Endothelial cell (in vitro differentiated cells): ENCODE measurements at regions not wholly inside any gene's neighbourhood (a gene's known extent, or its start where the extent isn't known, plus 50 kb on each side); places are given as distances from the start of the nearest gene placed in this dataset.

Source experiments
- DNase-seq: peaks from one replicate; pipeline ENCODE4 v3.0.0; 2021; ENCODE audit warnings: low spot score
- H3K27ac Mint-ChIP-seq: one replicate; pipeline ENCODE4 v1.8.0; 2021; ENCODE audit warnings: mixed read lengths, inconsistent platforms; ENCODE audit not compliant: unreplicated experiment
- H3K27me3 Mint-ChIP-seq: one replicate; pipeline ENCODE4 v1.8.0; 2021; ENCODE audit warnings: mild to moderate bottlenecking, moderate library complexity, mixed read lengths, inconsistent platforms; ENCODE audit not compliant: unreplicated experiment
- H3K36me3 Mint-ChIP-seq: one replicate; pipeline ENCODE4 v1.8.0; 2021; ENCODE audit warnings: mild to moderate bottlenecking, low read depth, mixed read lengths, inconsistent platforms; ENCODE audit not compliant: unreplicated experiment
- H3K4me1 Mint-ChIP-seq: one replicate; pipeline ENCODE4 v1.8.0; 2021; ENCODE audit warnings: mild to moderate bottlenecking, mixed read lengths, inconsistent platforms; ENCODE audit not compliant: unreplicated experiment
- H3K4me3 Mint-ChIP-seq: one replicate; pipeline ENCODE4 v1.8.0; 2021; ENCODE audit warnings: mild to moderate bottlenecking, mixed read lengths, inconsistent platforms; ENCODE audit not compliant: unreplicated experiment
- H3K9me3 Mint-ChIP-seq: one replicate; pipeline ENCODE4 v1.8.0; 2021; ENCODE audit warnings: mixed read lengths, inconsistent platforms; ENCODE audit not compliant: unreplicated experiment
- TF ChIP-seq, protein P1 (sequence below): fragments of 200-600 bp; sonication (generic); IDR thresholded peaks from one replicate; pipeline ENCODE4 v1.5.0; 2021; ENCODE audit warnings: antibody characterized with exemption; ENCODE audit not compliant: unreplicated experiment

DNA sequence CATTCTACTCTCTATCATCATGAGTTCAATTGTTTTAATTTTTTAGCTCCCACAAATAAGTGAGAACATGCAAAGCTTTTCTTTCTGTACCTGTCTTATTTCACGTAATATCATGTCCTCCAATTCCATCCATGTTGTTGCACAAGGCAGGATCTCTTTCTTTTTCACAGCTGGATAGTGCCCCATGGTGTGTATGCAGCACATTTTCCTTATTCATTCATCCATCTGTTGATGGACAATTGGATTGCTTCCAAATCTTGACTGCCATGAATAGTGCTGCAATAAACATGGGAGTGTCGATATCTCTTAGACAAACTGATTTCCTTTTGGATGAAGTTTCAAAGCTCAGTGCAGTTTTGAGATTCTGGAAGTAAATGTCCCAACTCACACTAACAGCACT is 326.9 kb downstream of the FGF9 start:
- Mint-ChIP-seq H3K4me1 (no peaks in the 10 kb centered on the region), H3K4me3 (no peak overlapping the region), H3K9me3 (no peaks in the 10 kb centered on the region), H3K27me3 (peaks cover 3% of the 10 kb centered on the region), H3K36me3 (no peaks in the 10 kb centered on the region), H3K27ac (no peak overlapping the region)
- TF ChIP-seq, protein P1, sequence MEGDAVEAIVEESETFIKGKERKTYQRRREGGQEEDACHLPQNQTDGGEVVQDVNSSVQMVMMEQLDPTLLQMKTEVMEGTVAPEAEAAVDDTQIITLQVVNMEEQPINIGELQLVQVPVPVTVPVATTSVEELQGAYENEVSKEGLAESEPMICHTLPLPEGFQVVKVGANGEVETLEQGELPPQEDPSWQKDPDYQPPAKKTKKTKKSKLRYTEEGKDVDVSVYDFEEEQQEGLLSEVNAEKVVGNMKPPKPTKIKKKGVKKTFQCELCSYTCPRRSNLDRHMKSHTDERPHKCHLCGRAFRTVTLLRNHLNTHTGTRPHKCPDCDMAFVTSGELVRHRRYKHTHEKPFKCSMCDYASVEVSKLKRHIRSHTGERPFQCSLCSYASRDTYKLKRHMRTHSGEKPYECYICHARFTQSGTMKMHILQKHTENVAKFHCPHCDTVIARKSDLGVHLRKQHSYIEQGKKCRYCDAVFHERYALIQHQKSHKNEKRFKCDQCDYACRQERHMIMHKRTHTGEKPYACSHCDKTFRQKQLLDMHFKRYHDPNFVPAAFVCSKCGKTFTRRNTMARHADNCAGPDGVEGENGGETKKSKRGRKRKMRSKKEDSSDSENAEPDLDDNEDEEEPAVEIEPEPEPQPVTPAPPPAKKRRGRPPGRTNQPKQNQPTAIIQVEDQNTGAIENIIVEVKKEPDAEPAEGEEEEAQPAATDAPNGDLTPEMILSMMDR = no peak
- no peak for DNase-seq

DNA sequence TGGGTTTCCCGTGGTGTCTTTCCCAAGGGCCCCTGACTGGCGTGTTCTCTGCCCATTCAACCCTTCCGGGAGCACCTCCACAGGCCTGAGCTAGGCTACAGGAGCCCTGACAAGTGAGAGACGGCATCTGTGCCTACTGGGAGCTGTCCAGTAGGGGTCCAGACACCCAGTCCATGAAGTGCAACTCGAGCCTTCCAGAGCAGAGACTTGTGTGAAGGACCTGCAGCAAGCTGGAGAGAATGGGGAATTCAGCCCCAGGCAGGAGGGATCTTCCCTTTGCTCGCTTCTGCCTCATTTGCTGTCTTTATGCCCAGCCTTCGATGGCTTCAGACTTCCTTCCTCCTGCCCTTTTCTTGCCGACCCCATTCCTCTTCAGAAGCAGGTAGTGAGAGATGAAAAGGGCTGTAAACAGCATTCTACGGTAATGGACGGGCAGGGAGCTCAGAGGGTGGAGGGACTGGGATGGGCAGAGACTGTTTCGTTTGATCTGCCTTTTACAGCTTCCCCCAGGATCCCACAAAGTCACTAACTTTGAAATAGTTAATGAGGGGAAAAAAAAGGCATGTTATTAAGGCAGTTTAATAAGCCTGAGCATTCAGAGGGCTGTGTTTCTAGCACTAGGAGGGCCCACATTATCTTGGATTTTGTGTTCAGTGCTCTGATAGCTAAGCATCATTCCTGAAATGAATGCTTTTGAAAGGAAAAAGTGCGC is 327.6 kb downstream of the FGF9 start:
- no peak overlapping the region for H3K27ac Mint-ChIP-seq
- H3K27me3 Mint-ChIP-seq = peaks cover 3% of the 10 kb centered on the region
- H3K36me3 Mint-ChIP-seq = no peaks in the 10 kb centered on the region
- no peak for DNase-seq
- no peak overlapping the region for H3K4me3 Mint-ChIP-seq
- no peaks in the 10 kb centered on the region for H3K9me3 Mint-ChIP-seq
- H3K4me1 Mint-ChIP-seq = no peaks in the 10 kb centered on the region
- TF ChIP-seq, protein P1 = no peak

DNA sequence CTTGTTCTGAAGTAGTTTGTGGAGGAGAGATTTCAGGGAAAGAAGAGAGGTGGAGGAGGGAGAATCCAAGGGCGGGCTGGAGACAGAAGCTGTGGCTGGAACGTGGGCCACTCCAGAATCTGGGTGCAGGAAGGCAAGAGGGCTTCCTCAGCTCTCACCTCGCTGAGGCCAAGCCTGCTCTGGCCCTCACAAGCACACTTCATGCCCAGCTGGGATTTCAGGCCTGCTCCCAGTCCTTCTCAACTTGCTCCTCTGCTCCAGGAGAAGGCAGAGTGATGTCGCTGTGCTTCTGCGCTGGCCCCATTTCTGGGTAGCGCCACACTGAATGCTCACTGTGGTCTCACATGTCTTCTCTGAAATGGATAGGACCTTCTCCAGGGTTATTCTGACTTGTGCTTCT is 328.8 kb downstream of the FGF9 start:
- Mint-ChIP-seq H3K27me3 (peaks cover 3% of the 10 kb centered on the region), H3K4me1 (no peaks in the 10 kb centered on the region), H3K27ac (no peak overlapping the region), H3K9me3 (no peaks in the 10 kb centered on the region), H3K4me3 (no peak overlapping the region), H3K36me3 (no peaks in the 10 kb centered on the region)
- no peak for DNase-seq
- TF ChIP-seq, protein P1 = no peak

DNA sequence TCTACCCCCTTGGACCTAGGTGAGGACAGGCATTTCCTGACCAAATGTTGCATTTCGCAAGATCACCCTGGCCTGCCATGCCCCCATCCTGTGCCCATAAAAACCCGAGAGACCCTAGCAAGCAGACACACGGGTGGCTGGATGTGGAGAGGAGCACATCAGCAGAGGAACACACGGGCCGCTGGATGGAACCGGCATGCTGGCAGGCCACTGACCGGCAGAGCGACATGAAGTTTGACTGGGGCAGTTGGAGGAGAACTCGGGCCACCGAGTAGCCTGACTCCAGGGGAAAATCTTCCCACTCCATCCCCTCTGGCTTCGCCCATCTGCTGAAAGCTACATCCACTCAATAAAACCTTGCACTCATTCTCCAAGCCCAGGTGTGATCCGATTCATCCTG is 329.3 kb downstream of the FGF9 start:
- no peak for DNase-seq
- TF ChIP-seq, protein P1 = no peak

DNA sequence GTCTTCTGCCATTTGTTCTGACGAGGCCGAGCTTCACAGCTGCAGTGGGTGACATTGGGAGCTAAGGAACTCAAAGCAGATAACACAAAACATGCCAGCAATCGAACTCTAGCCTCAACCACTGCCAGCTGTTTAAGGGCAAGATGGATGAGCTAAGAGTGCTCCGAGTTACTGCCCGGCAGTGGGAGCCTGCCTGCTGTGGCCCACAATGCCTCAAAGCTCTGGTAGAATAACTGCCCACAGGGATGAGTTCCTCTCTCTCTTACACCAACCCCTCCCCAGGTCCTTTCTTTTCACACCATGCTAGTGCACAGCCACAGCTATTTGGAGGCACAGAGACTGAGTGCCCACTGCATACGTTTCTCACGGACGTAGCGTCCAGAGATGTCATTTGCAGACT is 330.5 kb downstream of the FGF9 start:
- DNase-seq = no peak
- Mint-ChIP-seq H3K36me3 (no peaks in the 10 kb centered on the region), H3K4me1 (no peaks in the 10 kb centered on the region), H3K4me3 (no peak overlapping the region), H3K27me3 (peaks cover 3% of the 10 kb centered on the region), H3K9me3 (no peaks in the 10 kb centered on the region), H3K27ac (no peak overlapping the region)
- TF ChIP-seq, protein P1 = no peak

More for the DNA sequence above, 329.3 kb downstream of the FGF9 start:
- Mint-ChIP-seq H3K4me1 (no peaks in the 10 kb centered on the region), H3K4me3 (no peak overlapping the region), H3K27me3 (peaks cover 3% of the 10 kb centered on the region), H3K9me3 (no peaks in the 10 kb centered on the region), H3K27ac (no peak overlapping the region), H3K36me3 (no peaks in the 10 kb centered on the region)
